RWPE1 (cell line): ENCODE measurements at regions not wholly inside any gene's neighbourhood (a gene's known extent, or its start where the extent isn't known, plus 50 kb on each side); places are given as distances from the start of the nearest gene placed in this dataset.

Experiments
- CTCF ChIA-PET: fragments of 350-600 bp; sonication (Branson Sonifier 250); formaldehyde crosslinking; extraction: SDS; loops from one replicate; lab custom pipeline; 2021; lab: Yijun Ruan, JAX
- POLR2A ChIA-PET: fragments of 400-600 bp; formaldehyde crosslinking; extraction: SDS; loops from one replicate; lab custom pipeline; 2020; ENCODE audit warnings: antibody characterized with exemption; ENCODE audit not compliant: low non-redundant PET; lab: Yijun Ruan, JAX
- DNase-seq: peaks from one replicate; pipeline ENCODE4 v3.0.0; 2012; ENCODE audit warnings: low spot score
- H3K27ac ChIP-seq: fragments of 450-650 bp; 2 replicates; pipeline ENCODE4 v1.5.1; 2017
- CTCF ChIP-seq: fragments of 450-650 bp; conservative IDR thresholded peaks from 2 replicates; pipeline ENCODE4 v1.5.1; 2017; ENCODE audit warnings: low read depth, mild to moderate bottlenecking

- no peak for TF ChIP-seq CTCF
- POLR2A ChIA-PET = no interaction called here
- H3K27ac ChIP-seq = no peak overlapping the region
- DNase-seq = no peak
- CTCF ChIA-PET = no interaction called here
Observed at GRCh38 chr13:83613524-83613923, 268.8 kb downstream of the SLITRK1 start.

GRCh38 chr13:83601539-83601938 is 280.7 kb downstream of the SLITRK1 start:
- TF ChIP-seq CTCF = no peak
- POLR2A ChIA-PET = no interaction called here
- DNase-seq = no peak
- no peak overlapping the region for H3K27ac ChIP-seq
- CTCF ChIA-PET = no interaction called here

- DNase-seq = no peak
- CTCF ChIA-PET = no interaction called here
- POLR2A ChIA-PET = no interaction called here
- H3K27ac ChIP-seq = no peak overlapping the region
- no peak for TF ChIP-seq CTCF
Observed at GRCh38 chr13:83592095-83592494, 290.2 kb downstream of the SLITRK1 start.

GRCh38 chr13:83589814-83590213 is 292.5 kb downstream of the SLITRK1 start:
- no peak for DNase-seq
- ChIA-PET CTCF (interaction anchor here (0.7 kb wide), 1 partner anchor 1129 kb away, joined by 5 read pairs; no protein-coding TSS in a partner anchor), POLR2A (no interaction called here)
- no peak overlapping the region for H3K27ac ChIP-seq
- TF ChIP-seq CTCF = no peak

GRCh38 chr13:83577183-83577582 is 305.1 kb downstream of the SLITRK1 start:
- DNase-seq = no peak
- POLR2A ChIA-PET = no interaction called here

GRCh38 chr13:83568019-83568418 is 314.3 kb downstream of the SLITRK1 start:
- DNase-seq = no peak
- POLR2A ChIA-PET = no interaction called here
- no peak for TF ChIP-seq CTCF
- CTCF ChIA-PET = no interaction called here
- H3K27ac ChIP-seq = no peak overlapping the region

More at GRCh38 chr13:83577183-83577582, 305.1 kb downstream of the SLITRK1 start:
- H3K27ac ChIP-seq = no peak overlapping the region
- no peak for TF ChIP-seq CTCF
- CTCF ChIA-PET = no interaction called here

- no peak for TF ChIP-seq CTCF
- CTCF ChIA-PET = no interaction called here
- no peak for DNase-seq
- H3K27ac ChIP-seq = no peak overlapping the region
- POLR2A ChIA-PET = no interaction called here
Observed at GRCh38 chr13:83563499-83563898, 318.8 kb downstream of the SLITRK1 start.
